T follicular helper cell (primary cell): ENCODE measurements at regions not wholly inside any gene's neighbourhood (a gene's known extent, or its start where the extent isn't known, plus 50 kb on each side); places are given as distances from the start of the nearest gene placed in this dataset.

ENCODE experiments used
- DNase-seq: peaks from one replicate; pipeline ENCODE4 v3.0.0-alpha.2; 2020; ENCODE audit warnings: low read depth

GRCh38 chr4:14449308-14449707 is 553.0 kb upstream of the CPEB2 start:
- DNase-seq: no peak

GRCh38 chr4:14452001-14452400 is 550.3 kb upstream of the CPEB2 start:
- no peak for DNase-seq

GRCh38 chr4:14452764-14453163 is 549.5 kb upstream of the CPEB2 start:
- DNase-seq: no peak

- DNase-seq: no peak
Measured at GRCh38 chr4:14458463-14458862, 543.8 kb upstream of the CPEB2 start.

- DNase-seq: no peak
Measured at GRCh38 chr4:14465057-14465456, 537.2 kb upstream of the CPEB2 start.

- no peak for DNase-seq
Measured at GRCh38 chr4:14465507-14465906, 536.8 kb upstream of the CPEB2 start.

- DNase-seq: no peak
Measured at GRCh38 chr4:14478504-14478903, 523.8 kb upstream of the CPEB2 start.

- no peak for DNase-seq
Measured at GRCh38 chr4:14496408-14496807, 505.9 kb upstream of the CPEB2 start.

- DNase-seq: no peak
Measured at GRCh38 chr4:14496969-14497368, 505.3 kb upstream of the CPEB2 start.

- DNase-seq: no peak
Measured at GRCh38 chr4:14504162-14504561, 498.1 kb upstream of the CPEB2 start.

GRCh38 chr4:14513471-14513870 is 488.8 kb upstream of the CPEB2 start:
- no peak for DNase-seq

- DNase-seq: no peak
Measured at GRCh38 chr4:14515556-14515955, 486.7 kb upstream of the CPEB2 start.

- DNase-seq: no peak
Measured at GRCh38 chr4:14518136-14518535, 484.1 kb upstream of the CPEB2 start.

- DNase-seq: no peak
Measured at GRCh38 chr4:14520171-14520570, 482.1 kb upstream of the CPEB2 start.

GRCh38 chr4:14524276-14524675 is 478.0 kb upstream of the CPEB2 start:
- DNase-seq: no peak

GRCh38 chr4:14528918-14529317 is 473.4 kb upstream of the CPEB2 start:
- DNase-seq: no peak

GRCh38 chr4:14529653-14530052 is 472.6 kb upstream of the CPEB2 start:
- DNase-seq: no peak

- no peak for DNase-seq
Measured at GRCh38 chr4:14532436-14532835, 469.8 kb upstream of the CPEB2 start.

- no peak for DNase-seq
Measured at GRCh38 chr4:14539246-14539645, 463.0 kb upstream of the CPEB2 start.

GRCh38 chr4:14545163-14545562 is 457.1 kb upstream of the CPEB2 start:
- DNase-seq: no peak

GRCh38 chr4:14545807-14546206 is 456.5 kb upstream of the CPEB2 start:
- no peak for DNase-seq

- DNase-seq: no peak
Measured at GRCh38 chr4:14552119-14552518, 450.2 kb upstream of the CPEB2 start.

- DNase-seq: no peak
Measured at GRCh38 chr4:14559646-14560045, 442.6 kb upstream of the CPEB2 start.

- no peak for DNase-seq
Measured at GRCh38 chr4:14560577-14560976, 441.7 kb upstream of the CPEB2 start.

GRCh38 chr4:14562901-14563300 is 439.4 kb upstream of the CPEB2 start:
- DNase-seq: no peak
